IPS DF 19.7 (cell line): ENCODE measurements at regions not wholly inside any gene's neighbourhood (a gene's known extent, or its start where the extent isn't known, plus 50 kb on each side); places are given as distances from the start of the nearest gene placed in this dataset.

Source experiments
- DNase-seq: peaks from one replicate; pipeline ENCODE4 v3.0.0-alpha.2; 2013; ENCODE audit warnings: low read depth, low spot score

DNA sequence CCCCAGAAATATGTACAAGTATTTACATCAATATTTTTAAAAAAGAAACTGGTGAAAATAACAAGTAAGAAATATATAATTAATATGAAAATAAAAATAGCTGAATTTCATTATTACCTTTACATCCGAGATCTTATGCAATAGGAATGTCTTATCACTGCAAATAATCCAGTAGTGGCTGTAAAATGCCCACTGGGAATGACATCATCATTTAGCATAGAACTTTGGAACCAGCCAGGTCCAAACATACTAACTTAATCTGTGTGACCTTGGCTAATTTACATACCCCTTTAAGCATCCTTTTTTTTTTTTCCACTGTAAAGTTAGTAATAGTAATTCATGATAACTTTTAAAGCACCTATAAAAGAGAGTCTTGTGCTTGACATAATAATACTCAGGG, 611.7 kb downstream of the ZIC1 start:
- DNase-seq: no peak

DNA sequence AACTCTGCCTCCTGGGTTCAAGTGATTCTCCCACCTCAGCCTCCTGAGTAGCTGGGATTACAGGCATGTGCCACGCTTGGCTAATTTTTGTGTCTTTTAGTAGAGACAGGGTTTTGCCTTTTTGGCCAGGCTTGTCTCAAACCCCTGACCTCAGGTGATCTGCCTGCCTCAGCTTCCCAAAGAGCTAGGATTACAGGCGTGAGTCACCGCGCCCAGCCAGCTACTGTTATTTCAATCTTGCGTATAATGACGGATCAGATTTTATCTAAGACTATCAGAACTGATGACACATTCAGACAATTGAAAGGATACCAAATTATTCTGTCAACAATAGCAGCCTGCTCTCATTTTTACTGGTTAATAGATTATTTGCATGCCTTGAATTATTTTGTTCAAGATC, 612.2 kb downstream of the ZIC1 start:
- DNase-seq: no peak

DNA sequence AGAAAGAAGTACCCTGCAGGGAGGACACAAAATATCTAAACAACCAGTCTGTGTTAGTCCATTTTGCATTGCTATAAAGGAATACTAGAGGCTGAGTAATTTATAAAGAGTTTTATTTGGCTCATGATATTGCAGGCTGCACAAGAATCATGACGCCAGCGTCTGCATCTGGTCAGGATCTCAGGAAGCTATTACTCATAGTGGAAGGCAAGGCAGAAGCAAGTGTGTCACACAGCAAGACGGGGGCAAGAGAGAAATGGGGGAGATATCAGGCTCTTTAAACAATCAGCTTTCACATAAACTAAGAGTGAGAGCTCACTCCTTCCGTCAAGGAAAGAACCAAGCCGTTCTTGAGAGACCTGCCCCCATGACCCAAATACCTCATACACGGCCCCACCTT, 614.8 kb downstream of the ZIC1 start:
- DNase-seq: no peak

DNA sequence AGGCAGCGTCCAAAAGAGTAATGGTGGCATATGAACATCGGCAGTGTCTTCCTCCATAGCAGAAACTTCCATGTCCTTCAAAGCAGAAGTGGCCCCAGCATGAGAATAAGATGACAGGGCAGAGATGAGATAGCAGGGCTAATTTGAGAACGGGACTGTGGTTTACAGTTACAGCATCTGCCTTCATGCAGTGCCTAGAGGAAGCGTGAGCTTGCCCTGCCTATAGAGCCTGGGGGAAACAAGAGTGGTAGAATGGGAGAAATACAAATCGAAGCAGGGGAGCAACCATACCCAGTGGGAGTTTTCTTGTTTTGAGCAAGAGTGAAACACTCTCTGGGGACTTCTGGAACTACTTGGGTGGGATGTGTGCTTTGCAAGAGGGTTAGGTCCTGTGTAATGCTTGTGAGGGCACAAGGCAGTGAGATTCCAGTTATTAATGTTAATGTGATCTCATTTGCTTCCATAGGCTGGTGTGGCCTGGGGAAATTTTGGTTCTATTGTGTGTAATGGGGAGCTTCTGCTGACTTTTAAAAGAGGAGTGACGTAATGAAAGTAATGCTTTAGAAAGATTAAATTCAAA, 616.9 kb downstream of the ZIC1 start:
- no peak for DNase-seq

DNA sequence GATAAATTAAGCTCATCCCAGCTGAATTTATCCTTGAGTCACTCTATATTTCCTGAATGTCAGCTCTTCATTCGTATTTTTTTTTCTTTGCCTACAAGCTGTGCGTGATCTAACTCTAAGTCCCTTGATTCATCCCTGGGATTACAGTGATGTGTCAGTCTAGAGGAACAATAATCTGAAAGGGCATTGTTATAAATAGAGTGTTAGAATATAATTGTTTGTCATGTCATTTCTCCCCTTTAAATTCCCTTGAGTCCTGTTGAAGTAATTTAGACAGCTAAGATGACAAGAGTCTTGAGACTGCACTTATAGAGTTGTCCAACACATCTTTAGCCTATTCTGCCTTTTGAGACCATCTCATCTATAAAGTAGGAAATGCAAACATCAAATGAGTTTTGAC, 621.8 kb downstream of the ZIC1 start:
- DNase-seq: no peak

DNA sequence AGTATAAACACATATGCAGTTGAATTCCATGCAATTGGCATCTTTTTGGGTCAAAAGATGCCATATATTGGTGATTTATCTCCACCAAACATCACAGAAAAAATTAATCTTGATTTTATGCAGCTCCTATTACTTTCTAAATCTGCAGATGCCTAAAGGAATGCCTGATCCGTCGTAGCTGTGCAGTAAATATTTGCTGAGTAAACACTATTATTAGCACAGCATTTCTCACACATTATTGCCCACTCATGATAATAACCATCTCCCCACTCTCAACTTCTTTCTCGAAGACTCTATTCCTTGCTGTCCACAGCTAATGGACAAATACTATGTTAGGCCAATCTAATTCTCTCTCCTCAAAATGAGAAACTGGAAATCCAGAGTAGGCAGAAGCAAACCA, 625.2 kb downstream of the ZIC1 start:
- no peak for DNase-seq

DNA sequence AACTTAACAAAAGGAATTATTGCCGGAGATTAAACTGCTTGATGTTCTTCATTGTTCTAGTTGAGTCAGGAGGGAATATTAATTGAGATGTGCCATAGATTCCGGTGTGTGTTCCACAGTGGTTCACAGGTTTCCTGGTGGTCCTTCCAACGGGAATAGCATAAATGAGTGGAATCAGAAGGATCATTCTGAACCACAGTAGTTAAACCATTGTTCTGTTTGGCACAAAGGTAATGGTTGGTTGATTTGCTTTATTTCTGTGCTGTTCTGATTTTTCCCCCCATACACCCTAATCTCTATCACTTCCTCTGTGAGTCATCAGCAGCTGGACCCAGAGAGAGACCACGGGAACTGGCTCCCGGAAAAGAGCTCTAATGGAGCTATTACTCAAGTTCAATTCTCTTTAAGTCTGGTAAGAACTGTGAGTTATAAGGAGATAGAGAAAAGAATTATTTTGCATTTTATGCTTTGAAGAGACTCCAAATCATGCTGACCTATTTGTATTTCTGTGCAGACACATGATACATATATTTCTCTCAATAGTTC, 627.2 kb downstream of the ZIC1 start:
- DNase-seq: no peak

DNA sequence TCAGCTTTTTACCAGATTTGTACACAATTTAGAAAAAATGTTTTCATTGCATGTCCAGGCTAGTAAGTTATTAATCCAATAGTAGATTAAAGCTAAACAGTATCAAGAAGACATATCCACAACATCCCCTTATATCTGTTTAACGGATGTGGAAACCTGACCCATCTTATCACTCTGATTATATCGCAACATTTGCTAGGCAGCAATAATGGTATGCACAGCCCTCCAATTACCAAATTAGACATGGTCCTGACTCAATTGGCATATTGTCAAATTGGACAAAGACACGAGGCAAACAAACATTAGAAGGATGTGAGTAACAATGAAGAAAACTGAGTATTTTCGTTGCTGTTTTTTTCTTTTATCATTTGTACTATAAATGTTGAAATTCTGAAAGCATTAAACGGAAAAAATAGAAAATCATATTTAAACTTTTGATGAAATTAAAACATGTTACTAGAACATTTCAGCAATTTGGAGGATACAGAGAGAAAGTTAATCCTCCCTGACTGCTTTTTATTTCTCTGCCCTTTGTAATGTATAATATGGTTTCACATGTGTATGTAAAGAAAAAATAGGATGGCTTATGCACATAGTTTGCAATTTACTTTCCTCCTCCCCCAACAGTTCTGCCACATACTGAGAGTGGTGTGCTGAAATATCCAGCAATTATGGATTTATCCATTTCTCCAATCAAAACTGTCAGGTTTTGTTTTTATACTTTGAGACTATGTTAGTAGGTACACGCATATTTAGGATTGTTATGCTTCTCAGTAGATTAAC, 633.7 kb downstream of the ZIC1 start:
- no peak for DNase-seq

DNA sequence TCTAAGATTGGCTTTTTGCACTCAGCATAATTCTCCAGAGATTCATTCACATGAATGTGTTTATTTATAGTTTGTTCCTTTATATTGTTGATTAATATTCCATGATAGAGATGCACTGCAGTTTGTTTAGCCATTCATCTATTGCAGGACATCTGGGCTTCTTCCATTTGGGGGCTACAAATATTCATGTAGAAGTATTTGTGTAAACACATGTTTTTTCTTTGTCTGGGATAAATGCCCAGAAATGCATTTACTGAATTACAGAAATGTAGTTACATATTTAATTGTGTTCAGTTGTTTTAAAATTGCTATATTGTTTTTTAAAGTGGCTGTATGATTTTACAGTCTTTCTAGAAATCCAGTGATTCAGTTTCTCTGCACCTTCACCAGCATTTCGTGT, 635.0 kb downstream of the ZIC1 start:
- DNase-seq: no peak

DNA sequence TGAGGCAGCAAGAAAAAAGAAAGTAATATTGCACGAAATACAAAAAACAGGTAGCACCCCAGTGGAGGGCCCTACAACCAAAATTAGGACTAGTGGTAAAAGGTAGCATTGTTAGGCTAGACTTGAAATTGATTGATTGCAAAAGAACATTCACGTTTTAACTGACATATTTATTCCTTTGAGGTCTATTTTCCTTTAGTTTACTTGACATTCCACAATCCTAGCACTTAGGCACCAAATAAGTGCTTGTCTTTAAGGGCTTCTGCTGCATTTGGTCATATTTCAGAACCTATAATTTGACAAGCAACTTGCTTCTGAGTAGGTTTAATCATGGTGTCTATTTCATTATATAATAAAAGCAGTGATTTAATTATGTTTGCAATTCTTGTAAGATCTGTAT, 642.7 kb upstream of the AGTR1 start:
- no peak for DNase-seq

DNA sequence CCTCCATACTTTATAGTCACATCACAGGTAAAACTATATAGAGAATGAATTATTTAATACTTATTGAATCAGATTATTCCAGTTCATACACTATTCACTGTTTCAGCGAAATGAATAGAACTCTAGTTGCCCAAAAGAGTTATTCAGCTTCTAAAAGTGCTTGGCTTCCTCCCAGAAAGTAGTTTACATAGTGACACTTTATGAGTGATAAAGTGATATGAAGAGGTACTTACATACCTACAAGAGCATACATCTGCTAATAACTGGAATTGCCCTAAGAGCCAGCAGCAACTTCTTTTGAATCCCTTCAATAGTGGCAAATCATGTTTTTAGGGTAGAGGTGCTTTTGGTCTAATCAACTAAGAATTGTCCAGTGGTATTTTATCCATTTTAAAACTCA, 635.1 kb upstream of the AGTR1 start:
- DNase-seq: no peak

DNA sequence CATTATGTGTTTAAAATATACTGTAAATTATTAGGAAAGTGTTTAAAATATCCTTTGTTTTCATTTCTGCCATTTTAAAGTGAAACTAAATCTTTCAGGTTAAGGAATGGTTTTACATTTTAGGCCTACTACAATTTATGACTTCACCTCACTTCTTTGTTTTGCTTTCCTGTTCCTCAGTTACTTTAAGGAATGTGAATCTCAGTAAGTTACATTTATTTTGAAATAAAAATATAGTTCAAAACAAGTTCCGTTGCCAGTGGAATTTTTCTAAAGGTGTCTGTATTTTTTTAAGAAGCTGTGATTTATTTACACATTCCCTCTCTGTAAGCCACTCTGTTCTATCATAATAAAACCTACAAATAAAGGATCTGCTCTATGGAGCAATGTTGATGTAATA, 630.9 kb upstream of the AGTR1 start:
- DNase-seq: no peak

DNA sequence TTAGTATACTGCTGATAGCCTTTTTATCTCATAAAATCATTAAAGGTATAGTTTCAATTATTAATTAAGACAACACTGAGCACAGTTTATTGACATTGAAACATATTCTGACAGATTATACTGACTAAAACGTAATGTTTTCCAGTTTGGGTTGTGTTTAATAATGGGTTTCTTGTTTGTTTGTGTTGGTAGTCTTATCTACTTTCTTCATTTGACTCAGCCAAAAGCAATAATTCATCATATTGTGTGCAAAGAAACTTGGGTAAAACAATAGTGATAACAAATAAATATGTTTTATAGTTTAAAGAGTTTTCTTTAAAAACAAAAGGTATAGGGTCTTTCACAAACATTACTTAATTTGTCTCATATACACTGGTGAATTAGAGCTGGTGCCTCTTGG, 629.2 kb upstream of the AGTR1 start:
- DNase-seq: no peak

DNA sequence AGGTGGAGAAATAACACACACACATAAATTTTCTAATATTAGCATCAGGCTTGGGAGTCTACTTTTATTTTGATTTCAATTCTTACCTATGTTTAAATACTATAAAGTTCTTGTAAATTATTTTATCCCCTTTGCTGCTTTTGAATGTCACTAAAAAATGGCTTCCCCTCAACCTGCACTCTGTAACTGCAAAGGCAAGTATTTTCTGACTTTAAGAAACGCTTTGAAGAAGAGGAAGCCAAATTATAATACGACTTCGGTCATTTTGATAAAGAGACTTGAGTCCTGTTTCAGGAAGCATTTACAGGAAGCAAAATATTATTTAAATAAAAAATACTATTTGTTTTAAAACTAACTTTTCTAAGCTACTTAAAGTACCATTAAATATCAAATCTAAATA, 627.7 kb upstream of the AGTR1 start:
- no peak for DNase-seq

DNA sequence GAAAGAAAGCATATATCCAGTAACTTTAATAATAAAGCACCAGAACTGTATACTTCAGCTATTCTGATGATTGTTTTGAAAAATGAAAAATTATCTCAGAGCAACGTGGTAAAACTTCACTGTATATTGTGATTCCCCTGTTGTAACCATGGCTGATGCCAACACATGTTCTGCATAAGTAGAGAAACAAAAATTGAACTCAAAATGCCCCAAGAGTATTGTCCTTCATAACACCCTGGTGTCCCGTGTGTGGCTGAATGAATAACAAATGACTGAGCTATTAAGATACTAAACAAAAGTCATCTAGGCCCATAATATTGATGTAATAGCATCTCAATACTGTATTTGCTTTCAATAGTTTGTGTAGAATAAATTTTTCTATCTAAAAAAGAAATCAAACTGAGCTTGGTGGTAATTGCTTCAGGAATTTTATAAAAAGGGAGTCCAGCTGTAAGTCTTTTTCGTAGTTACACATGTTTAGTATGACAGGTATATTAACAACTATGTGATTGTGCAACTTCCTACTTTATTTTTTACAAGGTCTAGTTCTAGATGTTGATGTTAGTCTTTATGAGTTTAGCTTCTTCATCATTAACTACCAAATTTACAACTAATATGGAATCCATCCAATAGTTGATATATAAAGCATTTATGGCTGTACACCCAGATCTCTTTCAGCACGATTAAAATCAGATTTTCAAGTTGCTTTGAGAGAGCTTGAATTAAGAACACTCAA, 623.8 kb upstream of the AGTR1 start:
- no peak for DNase-seq

DNA sequence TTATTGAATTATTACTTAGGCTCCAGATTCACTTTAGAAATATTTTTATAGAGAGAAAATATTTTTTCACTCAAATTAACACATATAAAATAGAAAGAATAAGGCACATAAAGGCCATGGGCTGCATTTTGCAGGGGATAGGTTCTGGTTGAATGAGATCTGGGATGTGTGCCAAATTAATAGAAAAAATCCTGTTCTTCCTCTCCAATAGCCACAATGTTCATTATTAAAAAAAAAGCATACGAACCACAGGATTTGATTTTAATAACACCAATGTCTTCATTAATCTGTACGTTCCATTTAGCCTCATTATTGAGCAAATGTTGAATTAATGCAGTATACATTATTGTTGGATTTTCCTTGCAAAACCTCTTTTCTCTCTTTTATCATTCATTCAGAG, 622.8 kb upstream of the AGTR1 start:
- DNase-seq: no peak

DNA sequence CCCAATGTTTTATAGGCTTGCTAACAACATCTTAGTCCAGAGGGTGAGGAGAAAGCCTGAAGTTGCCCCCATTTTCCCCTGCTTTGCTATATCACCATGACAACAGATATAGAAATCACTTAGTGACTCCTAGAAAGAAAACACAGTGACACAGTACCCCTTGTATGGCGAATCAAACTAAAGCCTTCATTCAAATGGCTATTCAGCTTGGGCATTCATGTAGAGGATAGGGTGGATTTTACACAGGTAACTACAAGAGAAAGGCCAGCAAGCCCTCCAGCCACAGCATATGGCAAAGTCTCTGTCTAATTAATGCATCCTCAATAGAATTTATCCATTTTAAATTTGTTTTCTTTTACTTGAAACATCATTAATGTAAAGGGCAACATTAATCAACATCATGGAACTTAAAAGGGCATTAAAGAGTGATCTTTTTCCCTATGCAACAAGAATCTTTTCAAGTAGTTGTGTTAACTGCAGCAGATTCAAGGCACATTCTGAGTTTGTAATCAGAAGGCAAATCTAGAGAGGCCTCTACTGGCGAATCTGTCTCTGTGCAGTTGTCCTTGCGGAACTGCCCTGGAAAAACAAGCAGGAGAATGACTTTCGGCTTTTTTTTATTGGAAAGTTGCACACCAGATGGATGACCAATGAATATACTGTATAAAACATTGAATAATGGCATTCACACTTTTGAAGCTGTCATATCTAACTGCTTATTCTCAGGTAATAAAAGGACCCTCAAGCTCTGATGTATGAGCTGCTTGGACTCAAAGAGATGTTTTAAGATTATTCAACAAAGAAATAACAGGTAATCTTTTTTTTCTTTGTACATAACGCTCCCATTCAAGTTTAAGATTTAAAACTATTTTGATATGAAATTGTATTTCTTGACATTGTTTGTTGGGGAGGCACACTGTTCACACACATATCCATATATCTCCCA, 621.7 kb upstream of the AGTR1 start:
- no peak for DNase-seq

DNA sequence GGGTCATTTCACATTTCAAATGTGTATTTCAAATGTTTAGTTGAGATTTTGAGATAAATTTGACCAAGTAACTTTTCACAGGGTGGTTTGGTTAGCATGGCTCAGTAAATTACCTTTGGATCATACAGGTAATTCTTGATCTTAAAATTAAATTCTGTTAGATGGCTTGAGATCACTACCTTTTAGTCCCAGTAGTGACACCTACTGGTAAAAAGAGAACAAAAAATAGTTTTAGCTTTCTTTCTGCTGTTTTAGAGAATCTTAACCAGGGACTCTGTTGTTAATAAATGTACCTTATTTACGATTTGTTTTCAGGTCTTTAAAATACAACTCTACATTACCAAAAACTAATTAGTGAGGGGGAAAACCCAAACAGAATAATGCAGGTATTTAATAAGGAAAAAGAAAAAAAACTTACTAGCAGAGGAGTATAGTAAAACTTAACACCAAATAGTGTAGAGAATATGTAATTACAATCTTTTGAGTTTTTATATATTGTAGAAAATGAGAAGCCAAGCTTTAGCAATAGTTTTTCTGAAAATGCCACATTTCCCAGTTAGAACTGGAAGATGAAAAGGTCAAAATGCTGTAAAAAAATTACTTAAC, 620.3 kb upstream of the AGTR1 start:
- no peak for DNase-seq

DNA sequence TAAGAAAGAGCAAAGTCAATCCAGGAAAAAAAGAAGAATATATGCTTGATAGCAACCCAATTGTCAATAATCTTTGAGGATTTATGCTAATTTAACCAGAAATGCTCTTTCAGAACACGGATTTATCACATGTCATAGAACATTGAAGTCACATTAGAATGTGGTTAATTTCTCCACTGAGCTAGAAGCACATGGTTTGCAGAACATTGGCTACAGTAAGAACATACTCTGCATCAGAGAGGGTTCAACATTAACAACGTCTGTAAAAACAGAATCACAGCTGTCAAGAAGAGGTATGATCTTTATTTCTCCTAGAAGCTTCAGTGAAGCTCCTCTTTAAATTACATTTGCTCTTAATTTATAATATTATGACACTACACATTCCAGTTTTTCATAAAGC, 619.7 kb upstream of the AGTR1 start:
- no peak for DNase-seq

DNA sequence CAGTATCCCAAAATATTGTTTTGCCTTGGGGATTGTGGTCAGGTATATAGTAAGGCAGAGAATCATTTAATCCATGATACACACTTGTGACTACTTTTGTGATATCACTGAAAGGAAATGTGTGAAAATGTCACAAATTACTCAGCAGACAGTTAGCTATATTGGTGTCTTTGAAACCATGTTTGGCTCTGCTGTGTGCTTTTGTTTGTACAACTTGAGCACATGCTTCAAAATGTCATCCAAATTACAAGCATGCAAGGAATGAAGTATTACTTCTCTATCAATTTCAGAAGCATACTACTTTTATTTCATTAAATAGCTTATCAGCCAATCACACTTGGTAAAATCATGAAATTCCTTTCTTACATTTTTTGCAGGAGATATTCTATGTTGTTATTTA, 619.0 kb upstream of the AGTR1 start:
- no peak for DNase-seq

DNA sequence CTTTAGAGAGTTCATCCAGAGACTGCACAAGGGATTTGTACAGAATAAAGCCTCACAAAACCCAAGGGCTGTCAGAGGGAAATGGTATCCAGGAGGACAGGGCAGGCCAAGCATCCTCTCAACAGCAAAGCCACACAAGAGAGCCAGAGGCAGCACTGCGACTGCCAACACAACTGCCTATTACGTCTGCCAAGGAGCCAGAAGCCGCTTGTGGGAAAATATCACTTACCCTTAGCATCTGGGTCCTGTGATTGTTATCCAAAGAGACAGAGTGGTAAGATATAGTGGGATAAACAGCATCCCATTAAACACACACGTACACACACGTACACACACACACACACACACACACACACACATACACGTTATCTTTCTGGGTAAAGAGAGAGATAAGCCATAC, 618.3 kb upstream of the AGTR1 start:
- no peak for DNase-seq
